GM19240 (cell line): ENCODE measurements at regions not wholly inside any gene's neighbourhood (a gene's known extent, or its start where the extent isn't known, plus 50 kb on each side); places are given as distances from the start of the nearest gene placed in this dataset.

ENCODE experiments used
- DNase-seq: peaks from one replicate; pipeline ENCODE4 v3.0.0; 2011; ENCODE audit warnings: low spot score; ENCODE audit not compliant: insufficient read length

- no peak for DNase-seq
Observed at GRCh38 chr2:203812294-203813221, 55.0 kb upstream of the CTLA4 start.

GRCh38 chr2:203813684-203814083 lies 53.9 kb upstream of the CTLA4 start:
- no peak for DNase-seq

- peak; percentile 44 for DNase-seq
Observed at GRCh38 chr2:203814661-203815540, 52.7 kb upstream of the CTLA4 start.

GRCh38 chr2:203815541-203815898 lies 52.1 kb upstream of the CTLA4 start:
- DNase-seq = no peak

GRCh38 chr2:203817147-203817546 lies 50.4 kb upstream of the CTLA4 start:
- no peak for DNase-seq
